Astrocyte (in vitro differentiated cells and primary cell): ENCODE measurements at regions not wholly inside any gene's neighbourhood (a gene's known extent, or its start where the extent isn't known, plus 50 kb on each side); places are given as distances from the start of the nearest gene placed in this dataset.
"Not testable (repeated sequence)": the region's sequence is repeated elsewhere in the genome, so short reads cannot be mapped to it uniquely, and the experiment has no call there.

Experiments used
- DNase-seq: peaks from one replicate; pipeline ENCODE4 v3.0.0-alpha.2; 2010; ENCODE audit warnings: low read depth
- FAIRE-seq: peaks from 2 replicates; lab custom pipeline; 2011; peaks lifted over from hg19 to GRCh38; lab: Jason Lieb, UNC
- H2AFZ ChIP-seq: 2 replicates; pipeline ENCODE4 v1.6.0; 2012; ENCODE audit warnings: low read depth, low read length, inconsistent platforms
- H3K27ac ChIP-seq: 2 replicates; pipeline ENCODE4 v1.5.1; 2011; ENCODE audit warnings: low read depth, low read length, inconsistent platforms
- H3K27me3 ChIP-seq: 2 replicates; pipeline ENCODE4 v1.6.0; 2011; ENCODE audit warnings: low read length, inconsistent platforms; ENCODE audit not compliant: insufficient read depth
- H3K36me3 ChIP-seq: 2 replicates; pipeline ENCODE4 v1.5.1; 2011; ENCODE audit warnings: low read length, inconsistent platforms; ENCODE audit not compliant: insufficient read depth
- H3K4me1 ChIP-seq: 2 replicates; pipeline ENCODE4 v1.5.1; 2011; ENCODE audit warnings: low read length, inconsistent platforms; ENCODE audit not compliant: insufficient read depth
- H3K4me2 ChIP-seq: 2 replicates; pipeline ENCODE4 v1.6.0; 2012; ENCODE audit warnings: low read length, inconsistent platforms
- H3K4me3 ChIP-seq: 2 replicates; pipeline ENCODE4 v1.5.1; 2011; ENCODE audit warnings: low read depth, mild to moderate bottlenecking, low read length, inconsistent platforms; ENCODE audit not compliant: insufficient read depth
- H3K79me2 ChIP-seq: 2 replicates; pipeline ENCODE4 v1.6.0; 2012; ENCODE audit warnings: mild to moderate bottlenecking, low read length, inconsistent platforms; ENCODE audit not compliant: insufficient read depth
- H3K9ac ChIP-seq: 2 replicates; pipeline ENCODE4 v1.6.0; 2012; ENCODE audit warnings: mild to moderate bottlenecking, low read length, inconsistent platforms
- H3K9me3 ChIP-seq: 2 replicates; pipeline ENCODE4 v1.5.1; 2012; ENCODE audit warnings: low read depth, mild to moderate bottlenecking, low read length, inconsistent platforms; ENCODE audit not compliant: insufficient read depth
- H4K20me1 ChIP-seq: 2 replicates; pipeline ENCODE4 v1.6.0; 2012; ENCODE audit warnings: low read length, inconsistent platforms; ENCODE audit not compliant: insufficient read depth
- H3K27ac Mint-ChIP-seq: one replicate; pipeline ENCODE4 v1.8.0; 2021; ENCODE audit warnings: mild to moderate bottlenecking, mixed read lengths; ENCODE audit not compliant: unreplicated experiment
- H3K27me3 Mint-ChIP-seq: one replicate; pipeline ENCODE4 v1.8.0; 2021; ENCODE audit warnings: low read depth, mixed read lengths; ENCODE audit not compliant: unreplicated experiment
- H3K36me3 Mint-ChIP-seq: one replicate; pipeline ENCODE4 v1.8.0; 2021; ENCODE audit warnings: low read depth, mixed read lengths; ENCODE audit not compliant: unreplicated experiment
- H3K4me1 Mint-ChIP-seq: one replicate; pipeline ENCODE4 v1.8.0; 2021; ENCODE audit warnings: low read depth, mixed read lengths; ENCODE audit not compliant: unreplicated experiment
- H3K4me3 Mint-ChIP-seq: one replicate; pipeline ENCODE4 v1.8.0; 2021; ENCODE audit warnings: mild to moderate bottlenecking, moderate library complexity, mixed read lengths; ENCODE audit not compliant: unreplicated experiment
- H3K9me3 Mint-ChIP-seq: one replicate; pipeline ENCODE4 v1.8.0; 2021; ENCODE audit warnings: mild to moderate bottlenecking, mixed read lengths; ENCODE audit not compliant: unreplicated experiment
- CTCF ChIP-seq: IDR thresholded peaks from 2 replicates; pipeline ENCODE4 v1.5.1; 2011; ENCODE audit warnings: low read depth, mild to moderate bottlenecking, inconsistent platforms, low read length, moderate library complexity; ENCODE audit not compliant: insufficient read depth
- EZH2 ChIP-seq: IDR thresholded peaks from 2 replicates; pipeline ENCODE4 v1.6.1; 2012; ENCODE audit warnings: mild to moderate bottlenecking, low read length, inconsistent platforms; ENCODE audit not compliant: insufficient read depth

DNA sequence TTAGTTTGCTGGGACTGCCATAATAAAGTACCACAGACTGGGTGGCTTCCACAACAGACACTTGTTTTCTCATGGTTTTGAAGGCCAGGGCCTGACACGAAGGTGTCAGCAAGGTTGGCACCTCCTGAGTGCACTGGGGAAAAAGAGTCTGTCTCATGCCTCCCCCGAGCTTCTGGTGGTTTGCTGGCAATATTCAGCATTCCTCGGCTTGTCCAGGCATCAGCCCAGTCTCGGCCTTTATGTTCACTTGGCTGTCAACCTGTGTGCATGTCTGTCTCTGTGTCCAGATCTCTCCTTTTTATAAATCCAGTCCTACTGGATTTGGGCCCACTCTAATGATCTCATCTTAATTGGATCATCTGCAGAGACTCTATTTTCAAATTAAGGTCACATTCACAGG is 72.6 kb downstream of the DOP1B start:
- H3K4me3 Mint-ChIP-seq: no peak overlapping the region
- Histone ChIP-seq H3K4me2 (no peak overlapping the region), H3K4me3 (no peak overlapping the region), H3K27ac (no peak overlapping the region), H4K20me1 (no peaks in the 10 kb centered on the region), H3K9ac (no peak overlapping the region), H3K79me2 (no peaks in the 10 kb centered on the region), H3K36me3 (peaks cover 27% of the 10 kb centered on the region), H3K9me3 (no peaks in the 10 kb centered on the region), H3K4me1 (no peaks in the 10 kb centered on the region), H3K27me3 (no peaks in the 10 kb centered on the region), H2AFZ (no peak overlapping the region)
- peaks cover 22% of the 10 kb centered on the region for H3K36me3 Mint-ChIP-seq
- H3K27me3 Mint-ChIP-seq: no peaks in the 10 kb centered on the region
- no peak for FAIRE-seq
- H3K4me1 Mint-ChIP-seq: peaks cover 8% of the 10 kb centered on the region
- TF ChIP-seq CTCF: no peak
- TF ChIP-seq EZH2: no peak
- H3K27ac Mint-ChIP-seq: no peak overlapping the region
- DNase-seq: no peak
- H3K9me3 Mint-ChIP-seq: no peaks in the 10 kb centered on the region

DNA sequence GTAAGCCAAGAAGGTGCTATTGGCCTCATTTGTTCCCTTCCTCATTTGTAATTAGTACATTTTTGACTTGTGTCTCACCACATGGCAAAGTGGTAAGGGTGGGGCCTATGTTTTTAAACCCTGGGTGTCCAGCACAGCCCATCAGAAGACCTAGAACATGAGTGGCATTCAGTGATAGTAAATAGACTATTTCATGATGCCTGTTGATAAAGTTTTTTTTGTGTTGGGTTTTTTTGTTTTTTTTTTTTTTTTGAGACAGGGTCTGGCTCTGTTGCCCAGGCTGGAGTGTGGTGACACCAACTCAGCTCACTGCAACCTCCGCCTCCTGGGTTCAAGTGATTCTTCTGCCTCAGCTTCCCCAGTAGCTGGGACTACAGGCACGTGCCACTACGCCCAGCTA is 74.8 kb downstream of the DOP1B start:
- FAIRE-seq: not testable (repeated sequence)

DNA sequence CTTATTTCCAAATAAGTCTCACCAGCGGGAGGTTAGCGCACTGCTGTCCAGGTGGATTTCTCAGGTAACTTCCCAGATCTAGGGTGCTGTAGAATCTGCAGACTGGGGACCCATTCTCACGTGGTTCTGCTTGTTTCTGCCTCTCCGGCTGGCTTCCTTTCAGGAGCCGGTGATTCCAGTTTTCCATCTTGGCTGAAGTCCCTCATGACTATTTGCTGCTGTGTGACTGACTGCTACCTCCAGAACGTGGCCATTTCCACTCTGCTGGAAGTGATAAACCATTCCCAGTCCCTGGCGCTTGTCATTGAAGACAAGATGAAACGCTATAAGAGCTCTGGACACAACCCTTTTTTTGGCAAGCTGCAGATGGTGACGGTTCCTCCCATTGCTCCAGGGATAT is 76.0 kb downstream of the DOP1B start:
- Mint-ChIP-seq H3K27ac (no peak overlapping the region), H3K4me1 (peaks cover 9% of the 10 kb centered on the region), H3K27me3 (no peaks in the 10 kb centered on the region), H3K4me3 (no peak overlapping the region), H3K36me3 (peaks cover 24% of the 10 kb centered on the region), H3K9me3 (no peaks in the 10 kb centered on the region)
- H3K79me2 ChIP-seq: no peaks in the 10 kb centered on the region
- H3K4me1 ChIP-seq: no peaks in the 10 kb centered on the region
- H2AFZ ChIP-seq: no peak overlapping the region
- no peak overlapping the region for H3K4me2 ChIP-seq
- H3K9ac ChIP-seq: no peak overlapping the region
- no peak for FAIRE-seq
- no peak overlapping the region for H3K4me3 ChIP-seq
- no peaks in the 10 kb centered on the region for H3K27me3 ChIP-seq
- peaks cover 22% of the 10 kb centered on the region for H3K36me3 ChIP-seq
- no peak for TF ChIP-seq CTCF
- no peak for TF ChIP-seq EZH2
- no peaks in the 10 kb centered on the region for H3K9me3 ChIP-seq
- no peaks in the 10 kb centered on the region for H4K20me1 ChIP-seq
- H3K27ac ChIP-seq: no peak overlapping the region
- DNase-seq: no peak

More for the DNA sequence above, 74.8 kb downstream of the DOP1B start:
- not testable (repeated sequence) for DNase-seq, H2AFZ ChIP-seq, H3K9ac ChIP-seq, H3K4me1 Mint-ChIP-seq, H3K27me3 Mint-ChIP-seq, H3K79me2 ChIP-seq, H3K4me1 ChIP-seq, H3K27ac Mint-ChIP-seq, H3K4me3 ChIP-seq, H3K9me3 ChIP-seq, H4K20me1 ChIP-seq, H3K27ac ChIP-seq, H3K27me3 ChIP-seq, H3K9me3 Mint-ChIP-seq, H3K4me2 ChIP-seq, H3K4me3 Mint-ChIP-seq
- H3K36me3 Mint-ChIP-seq: peaks cover 24% of the 10 kb centered on the region
- H3K36me3 ChIP-seq: peaks cover 23% of the 10 kb centered on the region
